Mucosa of gallbladder (tissue), 1 donor: ENCODE measurements at regions not wholly inside any gene's neighbourhood (a gene's known extent, or its start where the extent isn't known, plus 50 kb on each side); places are given as distances from the start of the nearest gene placed in this dataset.
"Not testable (repeated sequence)": the region's sequence is repeated elsewhere in the genome, so short reads cannot be mapped to it uniquely, and the experiment has no call there.

Experiments used
- DNase-seq: peaks from one replicate; pipeline ENCODE4 v3.0.0-alpha.2; 2020; ENCODE audit warnings: low spot score
- donor health status: DM: no; HTN: no; CAD: no.

- no peak for DNase-seq
Observed at GRCh38 chr12:83361071-83361470, 674.4 kb downstream of the TMTC2 start.

DNA sequence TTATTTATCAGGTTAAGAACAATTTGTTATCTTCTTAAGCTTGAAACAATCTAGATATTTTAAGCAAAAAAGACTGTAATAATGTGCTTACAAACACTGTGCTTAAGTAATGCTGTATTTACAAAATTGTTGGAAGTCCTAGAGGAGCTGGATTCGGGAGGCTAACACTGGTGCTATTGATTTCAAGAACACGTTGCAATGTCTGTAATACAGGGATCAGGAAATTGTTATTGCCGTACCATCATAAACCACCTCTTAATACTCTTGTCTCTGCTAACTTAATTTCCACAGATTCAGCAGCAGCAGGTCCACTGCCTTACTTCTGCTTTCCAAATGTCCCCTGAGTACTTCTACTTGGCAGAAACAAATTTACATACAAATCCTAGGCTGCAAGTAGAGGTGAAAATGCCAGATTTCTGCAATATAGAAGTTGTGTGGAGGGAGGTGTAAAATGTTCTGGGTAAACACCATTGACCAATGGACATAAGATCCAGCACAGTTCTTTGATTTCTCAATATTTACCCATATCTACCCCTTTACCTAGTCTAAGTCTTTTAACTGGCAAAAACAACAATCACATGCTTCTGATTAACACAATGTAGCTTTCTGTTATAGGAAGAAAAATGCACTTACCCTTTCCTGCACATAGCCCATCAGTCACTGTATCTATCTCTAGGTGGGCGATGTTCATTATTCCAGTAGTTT, 663.4 kb downstream of the TMTC2 start:
- no peak for DNase-seq

- no peak for DNase-seq
Observed at GRCh38 chr12:83346333-83346732, 659.6 kb downstream of the TMTC2 start.

- DNase-seq, result no peak
Observed at GRCh38 chr12:83343767-83344166, 657.1 kb downstream of the TMTC2 start.

- DNase-seq, result no peak
Observed at GRCh38 chr12:83335748-83336147, 649.0 kb downstream of the TMTC2 start.

DNA sequence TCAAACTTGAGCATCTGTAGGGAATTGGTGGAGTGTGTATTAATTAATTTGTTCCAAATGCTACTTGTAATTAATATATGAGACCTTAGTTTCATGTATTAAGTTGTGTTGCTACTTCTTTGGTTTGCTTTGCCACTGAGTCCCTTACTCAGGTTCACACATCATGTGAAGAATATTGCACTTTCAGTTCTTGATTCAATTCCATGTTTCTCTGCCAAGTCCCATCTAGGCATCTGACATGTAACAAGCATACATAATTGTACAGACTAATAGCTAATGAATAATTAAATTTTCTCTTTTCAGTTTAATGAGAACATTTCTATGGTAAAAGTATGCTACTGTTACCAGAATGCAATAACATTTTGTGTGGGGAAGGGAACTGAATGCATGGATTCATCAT, 640.0 kb downstream of the TMTC2 start:
- no peak for DNase-seq

- DNase-seq, result no peak
Observed at GRCh38 chr12:83323866-83324265, 637.2 kb downstream of the TMTC2 start.

DNA sequence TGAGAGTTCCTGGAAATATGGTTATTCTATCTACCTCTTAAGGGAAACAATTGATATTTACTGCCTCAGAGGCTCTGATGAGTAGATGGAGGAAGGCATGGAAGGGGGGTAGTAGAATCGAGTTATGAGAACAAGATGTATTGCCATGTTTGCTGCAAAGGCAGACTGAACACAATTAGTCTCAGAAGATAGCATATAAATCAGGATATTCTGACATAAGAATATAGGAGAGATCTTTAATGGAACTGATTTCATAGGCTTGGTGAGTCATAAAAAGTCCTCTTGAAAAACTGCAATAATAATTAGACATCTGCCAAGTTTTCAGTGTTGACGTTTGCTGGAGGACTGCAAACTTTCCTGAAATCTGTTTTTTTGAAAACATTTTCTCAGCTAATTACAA, 636.1 kb downstream of the TMTC2 start:
- no peak for DNase-seq

GRCh38 chr12:83321971-83322370, 635.3 kb downstream of the TMTC2 start:
- DNase-seq, result no peak

DNA sequence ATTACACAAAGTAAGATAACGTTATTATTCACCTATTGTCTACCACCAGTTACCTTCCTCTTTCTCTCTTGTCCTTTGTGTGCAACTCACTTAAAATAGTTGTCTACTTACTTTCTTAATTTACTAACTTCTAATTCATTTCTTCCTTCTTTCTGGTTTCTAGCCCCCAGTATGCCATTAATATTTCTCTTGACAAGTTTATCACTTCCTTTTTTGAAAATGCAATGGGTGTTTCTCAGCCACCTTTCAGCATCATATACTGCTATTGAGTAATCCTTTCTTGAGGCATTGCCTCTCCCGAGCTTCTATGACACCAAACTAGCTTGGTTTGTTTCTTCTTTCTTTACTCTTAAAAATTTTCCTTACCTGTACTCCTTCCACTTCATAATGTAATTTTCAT, 633.6 kb downstream of the TMTC2 start:
- DNase-seq, result no peak

DNA sequence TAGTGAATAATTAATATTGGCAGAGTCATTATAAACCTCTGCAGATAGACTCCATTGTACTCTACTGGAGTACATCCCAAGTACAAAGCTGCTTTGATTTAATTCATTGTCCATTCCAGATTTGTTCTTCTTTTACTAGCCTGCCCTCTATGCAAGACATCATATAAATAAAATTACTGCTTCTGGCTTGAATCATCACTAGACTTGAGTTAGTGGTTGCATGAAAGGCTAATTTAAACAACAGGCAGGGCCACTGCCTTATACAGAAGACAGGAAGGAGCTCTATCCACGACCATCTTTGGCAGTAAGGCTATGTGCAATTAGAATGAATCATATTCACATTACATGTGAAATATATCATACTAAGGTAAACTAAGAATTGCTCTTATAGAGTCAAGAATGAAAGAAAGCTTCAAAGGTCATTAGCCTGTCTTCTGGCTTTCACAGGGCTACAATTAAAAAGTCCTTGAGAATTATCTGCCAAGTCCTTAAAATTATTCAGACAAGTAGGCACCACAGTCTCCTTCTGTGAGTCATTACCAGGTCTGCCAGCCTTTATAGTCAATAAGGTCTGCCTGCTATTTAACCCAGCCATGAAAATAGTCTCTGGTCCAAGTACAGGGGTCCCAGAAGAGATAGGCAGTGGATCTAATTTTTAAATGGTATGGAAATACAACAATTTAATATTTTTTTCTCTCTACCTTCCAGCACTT, 631.8 kb downstream of the TMTC2 start:
- DNase-seq, result no peak

- DNase-seq, result no peak
Observed at GRCh38 chr12:83317595-83317994, 630.9 kb downstream of the TMTC2 start.

- no peak for DNase-seq
Observed at GRCh38 chr12:83313827-83314226, 627.1 kb downstream of the TMTC2 start.

DNA sequence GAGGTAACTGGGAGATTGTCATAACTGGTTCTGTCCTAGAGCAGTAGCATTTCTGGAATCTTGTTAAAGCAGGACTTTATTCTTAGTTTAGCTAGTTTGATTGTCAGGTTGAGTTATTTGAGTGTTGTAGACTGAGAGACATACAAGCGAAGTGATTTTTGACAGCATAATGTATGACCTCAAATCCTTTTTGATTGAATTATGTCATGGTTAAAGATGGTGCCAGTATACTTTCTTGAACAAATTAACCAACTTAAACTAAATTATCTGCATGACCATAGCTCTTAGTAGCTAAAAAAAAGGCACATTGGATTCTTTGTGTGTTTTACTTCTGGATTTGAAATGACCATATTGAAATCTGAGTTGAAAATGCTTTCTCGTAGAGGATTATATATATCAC, 626.6 kb downstream of the TMTC2 start:
- DNase-seq, result no peak

GRCh38 chr12:83276904-83277303, 590.2 kb downstream of the TMTC2 start:
- DNase-seq, result no peak

DNA sequence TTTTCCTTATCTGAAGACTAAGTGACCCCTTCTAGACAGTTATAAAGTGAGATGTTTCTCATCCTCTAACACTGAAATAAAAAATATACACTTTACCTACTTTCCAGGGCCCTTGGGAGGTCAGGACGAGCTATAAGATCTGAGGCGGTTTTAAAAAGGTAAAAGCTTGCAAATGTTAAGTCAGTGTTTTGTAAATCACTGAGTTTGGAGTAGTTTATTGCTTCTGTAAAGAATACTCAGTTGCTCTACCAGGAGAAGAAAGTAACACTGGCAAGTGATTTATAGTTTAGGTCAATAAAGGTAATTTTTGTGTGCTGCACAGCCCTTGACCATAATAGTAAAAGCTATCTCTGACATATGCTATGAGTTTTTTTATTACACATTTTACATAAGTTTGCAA, 584.5 kb downstream of the TMTC2 start:
- no peak for DNase-seq

- DNase-seq, result no peak
Observed at GRCh38 chr12:83265808-83266207, 579.1 kb downstream of the TMTC2 start.

- DNase-seq, result no peak
Observed at GRCh38 chr12:83261998-83262397, 575.3 kb downstream of the TMTC2 start.

- not testable (repeated sequence) for DNase-seq
Observed at GRCh38 chr12:83260126-83260525, 573.4 kb downstream of the TMTC2 start.

DNA sequence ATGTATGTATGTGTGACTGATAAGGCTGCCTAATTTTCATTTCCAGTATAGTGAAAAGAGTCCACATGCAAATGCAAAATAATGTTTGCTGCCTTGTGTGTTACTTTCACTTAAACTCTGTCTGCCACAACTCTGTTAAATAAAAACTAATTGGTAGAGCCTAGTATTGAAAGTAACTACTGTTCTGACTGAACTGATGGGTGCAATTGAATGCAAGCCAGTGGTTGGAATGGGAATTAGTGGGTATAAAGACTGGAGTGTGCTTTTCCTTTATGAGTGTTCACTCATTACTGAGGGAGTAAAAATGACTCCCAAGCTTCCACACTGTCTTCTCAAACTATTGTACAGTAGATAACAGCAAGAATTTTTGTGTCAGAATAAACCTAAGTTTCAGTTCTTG, 571.0 kb downstream of the TMTC2 start:
- DNase-seq, result no peak

- DNase-seq, result no peak
Observed at GRCh38 chr12:83256562-83256961, 569.9 kb downstream of the TMTC2 start.

DNA sequence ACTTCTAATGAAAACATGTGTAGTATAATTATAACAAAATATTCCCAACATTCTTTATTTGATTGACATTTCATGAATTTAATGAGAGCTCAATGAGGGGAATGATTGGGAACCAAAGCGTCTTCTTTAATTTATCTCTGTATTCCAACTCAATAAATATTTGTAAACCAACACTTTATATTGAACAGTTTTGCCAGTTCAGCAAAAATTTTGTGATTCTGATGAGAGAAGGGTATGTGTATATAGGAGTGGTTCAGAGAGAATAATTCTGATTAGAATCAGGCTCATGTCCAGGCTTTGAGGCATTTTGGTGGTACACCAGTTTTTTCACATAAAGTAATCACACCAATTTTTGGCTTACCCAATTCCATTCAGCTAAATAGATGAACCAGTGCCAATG, 564.2 kb downstream of the TMTC2 start:
- no peak for DNase-seq

DNA sequence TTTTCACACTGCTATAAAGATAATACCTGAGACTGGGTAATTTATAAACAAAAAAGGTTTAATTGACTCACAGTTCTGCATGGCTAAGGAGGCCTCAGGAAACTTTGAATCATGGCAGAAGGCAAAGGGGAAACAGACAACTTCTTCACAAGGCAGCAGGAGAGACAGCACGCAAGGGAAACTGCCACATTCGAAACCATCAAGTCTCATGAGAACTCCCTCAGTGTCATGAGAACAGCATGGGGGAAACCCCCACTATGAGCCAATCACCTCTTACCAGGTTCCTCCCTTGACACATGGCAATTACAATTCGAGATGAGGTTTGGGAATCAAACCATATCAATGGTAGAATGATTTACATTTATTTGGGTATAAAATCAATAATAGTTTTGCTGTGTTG, 558.5 kb downstream of the TMTC2 start:
- DNase-seq, result no peak

GRCh38 chr12:83244001-83244400, 557.3 kb downstream of the TMTC2 start:
- DNase-seq, result no peak
